ENCODE measurements at regions not wholly inside any gene's neighbourhood (a gene's known extent, or its start where the extent isn't known, plus 50 kb on each side); places are given as distances from the start of the nearest gene placed in this dataset.

GRCh38 chr6:166009385-166010031, 158.1 kb downstream of the TBXT start:
- no peak for DNase-seq (ENCODE audit: low read depth)

- no peak for DNase-seq (ENCODE audit: low read depth)
Measured at GRCh38 chr6:166008441-166009369, 158.9 kb downstream of the TBXT start.

GRCh38 chr6:166007349-166008263, 160.0 kb downstream of the TBXT start:
- peak; percentile 93 for DNase-seq (ENCODE audit: low read depth)

GRCh38 chr6:166006900-166007301, 160.8 kb downstream of the TBXT start:
- no peak for DNase-seq (ENCODE audit: low read depth)

GRCh38 chr6:166005944-166006899, 161.4 kb downstream of the TBXT start:
- DNase-seq (ENCODE audit: low read depth), result peak; percentile 72

GRCh38 chr6:166005401-166005943, 162.2 kb downstream of the TBXT start:
- peak; percentile 25 for DNase-seq (ENCODE audit: low read depth)

GRCh38 chr6:166004876-166005275, 162.8 kb downstream of the TBXT start:
- DNase-seq (ENCODE audit: low read depth), result no peak

- DNase-seq (ENCODE audit: low read depth), result no peak
Measured at GRCh38 chr6:166004471-166004870, 163.2 kb downstream of the TBXT start.

GRCh38 chr6:166003569-166003968, 164.1 kb downstream of the TBXT start:
- DNase-seq (ENCODE audit: low read depth), result no peak

GRCh38 chr6:166001359-166001758, 166.3 kb downstream of the TBXT start:
- no peak for DNase-seq (ENCODE audit: low read depth)

- no peak for DNase-seq (ENCODE audit: low read depth)
Measured at GRCh38 chr6:165999279-165999678, 168.4 kb downstream of the TBXT start.

- DNase-seq (ENCODE audit: low read depth), result no peak
Measured at GRCh38 chr6:165998072-165998471, 169.6 kb downstream of the TBXT start.

- DNase-seq (ENCODE audit: low read depth), result no peak
Measured at GRCh38 chr6:165991341-165991740, 176.3 kb downstream of the TBXT start.

- DNase-seq (ENCODE audit: low read depth), result no peak
Measured at GRCh38 chr6:165990216-165990615, 177.4 kb downstream of the TBXT start.

GRCh38 chr6:165988757-165989456, 178.7 kb downstream of the TBXT start:
- DNase-seq (ENCODE audit: low read depth), result no peak

- DNase-seq (ENCODE audit: low read depth), result no peak
Measured at GRCh38 chr6:165988302-165988756, 179.3 kb downstream of the TBXT start.

- DNase-seq (ENCODE audit: low read depth), result peak; percentile 73
Measured at GRCh38 chr6:165987483-165988301, 180.0 kb downstream of the TBXT start.

GRCh38 chr6:165986914-165987482, 180.7 kb downstream of the TBXT start:
- DNase-seq (ENCODE audit: low read depth), result no peak
